ENCODE measurements at regions not wholly inside any gene's neighbourhood (a gene's known extent, or its start where the extent isn't known, plus 50 kb on each side); places are given as distances from the start of the nearest gene placed in this dataset.

- Histone ChIP-seq H3K4me1 (no peaks in the 10 kb centered on the region), H3K9me3 (no peaks in the 10 kb centered on the region), H3K4me3 (no peak overlapping the region), H3K27me3 (no peaks in the 10 kb centered on the region), H3K36me3 (no peaks in the 10 kb centered on the region), H3K27ac (no peak overlapping the region)
- intact Hi-C loops (cut with DNase I) = no loop called here
- WGBS, 2 donors = 13 to 20% methylated on average over 3 of the region's 3 CpGs
- FAIRE-seq (peak; percentile 41), DNase-seq (no peak), ATAC-seq (peak in 3 of 4 donors; percentile 70 to 78 (median 73))
- TF ChIP-seq CTCF (IDR thresholded peaks at IDR 0.05) = no peak
Measured at GRCh38 chr3:105938101-105938500, 69.3 kb upstream of the CBLB start.

- Histone ChIP-seq H3K4me1 (no peaks in the 10 kb centered on the region), H3K9me3 (no peaks in the 10 kb centered on the region), H3K27me3 (no peaks in the 10 kb centered on the region), H3K36me3 (no peaks in the 10 kb centered on the region), H3K4me3 (no peak overlapping the region), H3K27ac (no peak overlapping the region)
- FAIRE-seq (no peak), DNase-seq (no peak), ATAC-seq (no peak)
- no peak for TF ChIP-seq CTCF (IDR thresholded peaks at IDR 0.05)
- WGBS, 2 donors = 51 to 55% methylated on average over 2 of the region's 2 CpGs
- intact Hi-C loops (cut with DNase I) = no loop called here
Measured at GRCh38 chr3:105938806-105939205, 70.0 kb upstream of the CBLB start.

- H3K27me3 ChIP-seq = no peaks in the 10 kb centered on the region
- H3K4me3 ChIP-seq = no peak overlapping the region
- no peak for TF ChIP-seq CTCF (IDR thresholded peaks at IDR 0.05)
- no peak overlapping the region for H3K27ac ChIP-seq
- H3K4me1 ChIP-seq = no peaks in the 10 kb centered on the region
- H3K9me3 ChIP-seq = no peaks in the 10 kb centered on the region
- DNase-seq (no peak), FAIRE-seq (no peak), ATAC-seq (no peak)
- H3K36me3 ChIP-seq = no peaks in the 10 kb centered on the region
- intact Hi-C loops (cut with DNase I) = no loop called here
Measured at GRCh38 chr3:105944276-105944675, 75.5 kb upstream of the CBLB start.

GRCh38 chr3:105944721-105945120 is 75.9 kb upstream of the CBLB start:
- intact Hi-C loops (cut with DNase I) = no loop called here
- 71 to 76% methylated on average over 3 of the region's 3 CpGs for WGBS, 2 donors
- no peak overlapping the region for H3K4me3 ChIP-seq

GRCh38 chr3:105948101-105948500 is 79.3 kb upstream of the CBLB start:
- Histone ChIP-seq H3K4me1 (no peaks in the 10 kb centered on the region), H3K4me3 (no peak overlapping the region), H3K9me3 (no peaks in the 10 kb centered on the region), H3K27me3 (no peaks in the 10 kb centered on the region), H3K27ac (no peak overlapping the region), H3K36me3 (no peaks in the 10 kb centered on the region)
- FAIRE-seq = no peak
- DNase-seq = no peak
- no peak for TF ChIP-seq CTCF (IDR thresholded peaks at IDR 0.05)
- intact Hi-C loops (cut with DNase I) = no loop called here
- 58 to 66% methylated on average over 2 of the region's 2 CpGs for WGBS, 2 donors
- no peak for ATAC-seq

More at GRCh38 chr3:105944721-105945120, 75.9 kb upstream of the CBLB start:
- no peaks in the 10 kb centered on the region for H3K4me1 ChIP-seq
- H3K36me3 ChIP-seq = no peaks in the 10 kb centered on the region
- FAIRE-seq (no peak), DNase-seq (no peak), ATAC-seq (no peak)
- H3K9me3 ChIP-seq = no peaks in the 10 kb centered on the region
- H3K27ac ChIP-seq = no peak overlapping the region
- TF ChIP-seq CTCF (IDR thresholded peaks at IDR 0.05) = no peak
- no peaks in the 10 kb centered on the region for H3K27me3 ChIP-seq

Data from pancreas (tissue), 10 donors.